ENCODE measurements at regions not wholly inside any gene's neighbourhood (a gene's known extent, or its start where the extent isn't known, plus 50 kb on each side); places are given as distances from the start of the nearest gene placed in this dataset.

GRCh38 chr2:120622886-120623753 lies 112.5 kb upstream of the GLI2 start:
- H3K9ac ChIP-seq (ENCODE audit: insufficient read depth, low read length), result no peak overlapping the region

GRCh38 chr2:120624061-120624737 lies 111.5 kb upstream of the GLI2 start:
- Histone ChIP-seq H3K4me3 (replicated peaks in 1 of 4; ENCODE audit: control extremely low read depth in 1 of 4, insufficient read depth in 1 of 4, low read depth in 3 of 4, low read length in 4 of 4) (no peak overlapping the region), H4K20me1 (ENCODE audit: control insufficient read depth, extremely low read depth, insufficient read depth, low read length) (no peaks in the 10 kb centered on the region), H3K27ac (ENCODE audit: insufficient read depth, low read length) (no peak overlapping the region), H3K27me3 (ENCODE audit: control insufficient read depth, insufficient read depth, low read length) (peaks cover 10% of the 10 kb centered on the region), H3K4me2 (ENCODE audit: extremely low read depth, insufficient read depth, low read length) (no peak overlapping the region), H3K9me3 (ENCODE audit: control insufficient read depth, insufficient read depth, low read depth, low read length) (no peaks in the 10 kb centered on the region), H3K36me3 (ENCODE audit: control insufficient read depth, insufficient read depth, low read length) (no peaks in the 10 kb centered on the region), H3K4me1 (ENCODE audit: control insufficient read depth, extremely low read depth, insufficient read depth, low read length) (no peaks in the 10 kb centered on the region), H2AFZ (ENCODE audit: low read length) (no peak overlapping the region), H3K9ac (ENCODE audit: insufficient read depth, low read length) (no peak overlapping the region), H3K79me2 (ENCODE audit: control insufficient read depth, insufficient read depth, low read length) (no peaks in the 10 kb centered on the region)
- TF ChIP-seq CTCF (conservative IDR thresholded peaks at IDR 0.05 in 1 of 2, IDR thresholded peaks at IDR 0.05 in 1 of 2; ENCODE audit: low read depth in 1 of 2, low read length in 2 of 2), result no peak
- TF ChIP-seq EZH2 (IDR thresholded peaks at IDR 0.05; ENCODE audit: low read length, missing control alignments), result no peak
- no peak for DNase-seq (ENCODE audit: low read depth in 2 of 2)

More at GRCh38 chr2:120622886-120623753, 112.5 kb upstream of the GLI2 start:
- Histone ChIP-seq H3K4me1 (ENCODE audit: control insufficient read depth, extremely low read depth, insufficient read depth, low read length) (no peaks in the 10 kb centered on the region), H3K9me3 (ENCODE audit: control insufficient read depth, insufficient read depth, low read depth, low read length) (no peaks in the 10 kb centered on the region), H3K4me2 (ENCODE audit: extremely low read depth, insufficient read depth, low read length) (no peak overlapping the region), H3K79me2 (ENCODE audit: control insufficient read depth, insufficient read depth, low read length) (no peaks in the 10 kb centered on the region), H4K20me1 (ENCODE audit: control insufficient read depth, extremely low read depth, insufficient read depth, low read length) (no peaks in the 10 kb centered on the region), H2AFZ (ENCODE audit: low read length) (no peak overlapping the region), H3K27me3 (ENCODE audit: control insufficient read depth, insufficient read depth, low read length) (peaks cover 10% of the 10 kb centered on the region), H3K27ac (ENCODE audit: insufficient read depth, low read length) (no peak overlapping the region), H3K36me3 (ENCODE audit: control insufficient read depth, insufficient read depth, low read length) (no peaks in the 10 kb centered on the region), H3K4me3 (replicated peaks in 1 of 4; ENCODE audit: control extremely low read depth in 1 of 4, insufficient read depth in 1 of 4, low read depth in 3 of 4, low read length in 4 of 4) (no peak overlapping the region)
- DNase-seq (ENCODE audit: low read depth in 2 of 2), result no peak
- no peak for TF ChIP-seq CTCF (conservative IDR thresholded peaks at IDR 0.05 in 1 of 2, IDR thresholded peaks at IDR 0.05 in 1 of 2; ENCODE audit: low read depth in 1 of 2, low read length in 2 of 2)
- no peak for TF ChIP-seq EZH2 (IDR thresholded peaks at IDR 0.05; ENCODE audit: low read length, missing control alignments)

GRCh38 chr2:120624738-120625446 lies 110.8 kb upstream of the GLI2 start:
- H3K27ac ChIP-seq (ENCODE audit: insufficient read depth, low read length), result no peak overlapping the region
- H4K20me1 ChIP-seq (ENCODE audit: control insufficient read depth, extremely low read depth, insufficient read depth, low read length), result no peaks in the 10 kb centered on the region
- no peak for DNase-seq (ENCODE audit: low read depth in 2 of 2)
- no peak overlapping the region for H2AFZ ChIP-seq (ENCODE audit: low read length)
- H3K9me3 ChIP-seq (ENCODE audit: control insufficient read depth, insufficient read depth, low read depth, low read length), result no peaks in the 10 kb centered on the region
- no peak for TF ChIP-seq EZH2 (IDR thresholded peaks at IDR 0.05; ENCODE audit: low read length, missing control alignments)
- TF ChIP-seq CTCF (conservative IDR thresholded peaks at IDR 0.05 in 1 of 2, IDR thresholded peaks at IDR 0.05 in 1 of 2; ENCODE audit: low read depth in 1 of 2, low read length in 2 of 2), result no peak
- no peak overlapping the region for H3K4me3 ChIP-seq (replicated peaks in 1 of 4; ENCODE audit: control extremely low read depth in 1 of 4, insufficient read depth in 1 of 4, low read depth in 3 of 4, low read length in 4 of 4)
- no peak overlapping the region for H3K4me2 ChIP-seq (ENCODE audit: extremely low read depth, insufficient read depth, low read length)
- H3K79me2 ChIP-seq (ENCODE audit: control insufficient read depth, insufficient read depth, low read length), result no peaks in the 10 kb centered on the region
- no peak overlapping the region for H3K9ac ChIP-seq (ENCODE audit: insufficient read depth, low read length)
- H3K4me1 ChIP-seq (ENCODE audit: control insufficient read depth, extremely low read depth, insufficient read depth, low read length), result no peaks in the 10 kb centered on the region
- H3K27me3 ChIP-seq (ENCODE audit: control insufficient read depth, insufficient read depth, low read length), result peaks cover 15% of the 10 kb centered on the region
- no peaks in the 10 kb centered on the region for H3K36me3 ChIP-seq (ENCODE audit: control insufficient read depth, insufficient read depth, low read length)
